Activated naive CD4-positive, alpha-beta T cell treated with anti-CD3 and anti-CD28 coated beads, Interleukin-2, amount 10 ng/mL, durations not matched to agents 7 days and 5 days (primary cell): ENCODE measurements at regions not wholly inside any gene's neighbourhood (a gene's known extent, or its start where the extent isn't known, plus 50 kb on each side); places are given as distances from the start of the nearest gene placed in this dataset.

Experiments used
- CTCF ChIA-PET: fragments of 350-600 bp; sonication (Branson Sonifier 250); formaldehyde crosslinking; loops from one replicate; lab custom pipeline; 2021; ENCODE audit warnings: antibody characterized with exemption; lab: Charles Lee
- DNase-seq: peaks from one replicate; pipeline ENCODE4 v3.0.0-alpha.2; 2020
- H3K27ac Mint-ChIP-seq: one replicate; pipeline ENCODE4 v1.8.0; 2021; ENCODE audit warnings: mild to moderate bottlenecking, moderate library complexity, mixed read lengths
- H3K27me3 Mint-ChIP-seq: one replicate; pipeline ENCODE4 v1.8.0; 2021; ENCODE audit warnings: mild to moderate bottlenecking, mixed read lengths
- H3K36me3 Mint-ChIP-seq: one replicate; pipeline ENCODE4 v1.8.0; 2021; ENCODE audit warnings: mixed read lengths
- H3K4me1 Mint-ChIP-seq: one replicate; pipeline ENCODE4 v1.8.0; 2021; ENCODE audit warnings: mixed read lengths
- H3K4me3 Mint-ChIP-seq: one replicate; pipeline ENCODE4 v1.8.0; 2021; ENCODE audit warnings: mild to moderate bottlenecking, moderate library complexity, mixed read lengths
- H3K9me3 Mint-ChIP-seq: one replicate; pipeline ENCODE4 v1.8.0; 2021; ENCODE audit warnings: mixed read lengths

- no peaks in the 10 kb centered on the region for H3K4me1 Mint-ChIP-seq
- no peak for DNase-seq
- H3K27me3 Mint-ChIP-seq: no peaks in the 10 kb centered on the region
- no peaks in the 10 kb centered on the region for H3K36me3 Mint-ChIP-seq
- CTCF ChIA-PET: no interaction called here
- H3K27ac Mint-ChIP-seq: no peak overlapping the region
- no peaks in the 10 kb centered on the region for H3K9me3 Mint-ChIP-seq
- no peak overlapping the region for H3K4me3 Mint-ChIP-seq
These were observed 1029.8 kb upstream of the TMEM132C start for GRCh38 chr12:127237151-127237550.

GRCh38 chr12:127238107-127238506, 1028.9 kb upstream of the TMEM132C start:
- H3K4me1 Mint-ChIP-seq: no peaks in the 10 kb centered on the region

GRCh38 chr12:127239781-127240180, 1027.2 kb upstream of the TMEM132C start:
- Mint-ChIP-seq H3K4me3 (no peak overlapping the region), H3K27me3 (no peaks in the 10 kb centered on the region), H3K36me3 (no peaks in the 10 kb centered on the region), H3K27ac (no peak overlapping the region), H3K4me1 (no peaks in the 10 kb centered on the region), H3K9me3 (no peaks in the 10 kb centered on the region)
- CTCF ChIA-PET: no interaction called here
- DNase-seq: no peak

More at GRCh38 chr12:127238107-127238506, 1028.9 kb upstream of the TMEM132C start:
- Mint-ChIP-seq H3K9me3 (no peaks in the 10 kb centered on the region), H3K27me3 (no peaks in the 10 kb centered on the region), H3K4me3 (no peak overlapping the region), H3K36me3 (no peaks in the 10 kb centered on the region), H3K27ac (no peak overlapping the region)
- CTCF ChIA-PET: no interaction called here
- DNase-seq: no peak

- Mint-ChIP-seq H3K4me1 (no peaks in the 10 kb centered on the region), H3K27me3 (no peaks in the 10 kb centered on the region), H3K36me3 (no peaks in the 10 kb centered on the region), H3K9me3 (no peaks in the 10 kb centered on the region), H3K4me3 (no peak overlapping the region), H3K27ac (no peak overlapping the region)
- no peak for DNase-seq
- CTCF ChIA-PET: no interaction called here
These were observed 1026.6 kb upstream of the TMEM132C start for GRCh38 chr12:127240249-127240929.

GRCh38 chr12:127241072-127241817, 1025.7 kb upstream of the TMEM132C start:
- H3K9me3 Mint-ChIP-seq: no peaks in the 10 kb centered on the region
- H3K4me1 Mint-ChIP-seq: no peaks in the 10 kb centered on the region
- no peak overlapping the region for H3K4me3 Mint-ChIP-seq
- no peak overlapping the region for H3K27ac Mint-ChIP-seq
- H3K36me3 Mint-ChIP-seq: no peaks in the 10 kb centered on the region
- no peaks in the 10 kb centered on the region for H3K27me3 Mint-ChIP-seq
- no peak for DNase-seq
- CTCF ChIA-PET: no interaction called here

GRCh38 chr12:127245009-127245408, 1022.0 kb upstream of the TMEM132C start:
- no peaks in the 10 kb centered on the region for H3K9me3 Mint-ChIP-seq
- H3K36me3 Mint-ChIP-seq: no peaks in the 10 kb centered on the region
- H3K4me1 Mint-ChIP-seq: no peaks in the 10 kb centered on the region
- no peak overlapping the region for H3K4me3 Mint-ChIP-seq
- no peak overlapping the region for H3K27ac Mint-ChIP-seq
- CTCF ChIA-PET: no interaction called here
- no peak for DNase-seq
- H3K27me3 Mint-ChIP-seq: no peaks in the 10 kb centered on the region

GRCh38 chr12:127245437-127245836, 1021.5 kb upstream of the TMEM132C start:
- no peaks in the 10 kb centered on the region for H3K36me3 Mint-ChIP-seq

GRCh38 chr12:127247937-127248336, 1019.0 kb upstream of the TMEM132C start:
- no peaks in the 10 kb centered on the region for H3K4me1 Mint-ChIP-seq
- H3K27ac Mint-ChIP-seq: no peak overlapping the region
- H3K4me3 Mint-ChIP-seq: no peak overlapping the region
- no peaks in the 10 kb centered on the region for H3K36me3 Mint-ChIP-seq
- no peaks in the 10 kb centered on the region for H3K9me3 Mint-ChIP-seq
- DNase-seq: no peak
- H3K27me3 Mint-ChIP-seq: no peaks in the 10 kb centered on the region
- CTCF ChIA-PET: no interaction called here

More at GRCh38 chr12:127245437-127245836, 1021.5 kb upstream of the TMEM132C start:
- no peak for DNase-seq
- Mint-ChIP-seq H3K4me3 (no peak overlapping the region), H3K27me3 (no peaks in the 10 kb centered on the region), H3K27ac (no peak overlapping the region), H3K4me1 (no peaks in the 10 kb centered on the region), H3K9me3 (no peaks in the 10 kb centered on the region)
- CTCF ChIA-PET: no interaction called here

- H3K4me3 Mint-ChIP-seq: no peak overlapping the region
These were observed 1017.5 kb upstream of the TMEM132C start for GRCh38 chr12:127249428-127249827.

GRCh38 chr12:127253797-127254327, 1013.1 kb upstream of the TMEM132C start:
- H3K9me3 Mint-ChIP-seq: no peaks in the 10 kb centered on the region
- CTCF ChIA-PET: no interaction called here
- no peaks in the 10 kb centered on the region for H3K36me3 Mint-ChIP-seq
- no peak overlapping the region for H3K4me3 Mint-ChIP-seq
- H3K27me3 Mint-ChIP-seq: no peaks in the 10 kb centered on the region
- no peak for DNase-seq
- H3K4me1 Mint-ChIP-seq: no peaks in the 10 kb centered on the region
- H3K27ac Mint-ChIP-seq: no peak overlapping the region

More at GRCh38 chr12:127249428-127249827, 1017.5 kb upstream of the TMEM132C start:
- Mint-ChIP-seq H3K36me3 (no peaks in the 10 kb centered on the region), H3K27ac (no peak overlapping the region), H3K9me3 (no peaks in the 10 kb centered on the region), H3K4me1 (no peaks in the 10 kb centered on the region), H3K27me3 (no peaks in the 10 kb centered on the region)
- CTCF ChIA-PET: no interaction called here
- no peak for DNase-seq

- no peak overlapping the region for H3K4me3 Mint-ChIP-seq
- CTCF ChIA-PET: no interaction called here
- DNase-seq: no peak
- no peaks in the 10 kb centered on the region for H3K9me3 Mint-ChIP-seq
- H3K4me1 Mint-ChIP-seq: no peaks in the 10 kb centered on the region
- H3K27me3 Mint-ChIP-seq: no peaks in the 10 kb centered on the region
- H3K36me3 Mint-ChIP-seq: no peaks in the 10 kb centered on the region
- no peak overlapping the region for H3K27ac Mint-ChIP-seq
These were observed 1012.5 kb upstream of the TMEM132C start for GRCh38 chr12:127254420-127254955.

GRCh38 chr12:127257366-127257935, 1009.5 kb upstream of the TMEM132C start:
- Mint-ChIP-seq H3K36me3 (no peaks in the 10 kb centered on the region), H3K27ac (no peak overlapping the region), H3K4me3 (no peak overlapping the region), H3K9me3 (no peaks in the 10 kb centered on the region), H3K4me1 (no peaks in the 10 kb centered on the region), H3K27me3 (no peaks in the 10 kb centered on the region)
- no peak for DNase-seq
- CTCF ChIA-PET: no interaction called here

- CTCF ChIA-PET: no interaction called here
- no peak for DNase-seq
- H3K4me1 Mint-ChIP-seq: no peaks in the 10 kb centered on the region
- H3K27me3 Mint-ChIP-seq: no peaks in the 10 kb centered on the region
- no peak overlapping the region for H3K27ac Mint-ChIP-seq
- H3K9me3 Mint-ChIP-seq: no peaks in the 10 kb centered on the region
- H3K4me3 Mint-ChIP-seq: no peak overlapping the region
- H3K36me3 Mint-ChIP-seq: no peaks in the 10 kb centered on the region
These were observed 1006.4 kb upstream of the TMEM132C start for GRCh38 chr12:127260531-127260930.

- CTCF ChIA-PET: no interaction called here
- no peaks in the 10 kb centered on the region for H3K27me3 Mint-ChIP-seq
- no peaks in the 10 kb centered on the region for H3K4me1 Mint-ChIP-seq
- no peaks in the 10 kb centered on the region for H3K9me3 Mint-ChIP-seq
- H3K4me3 Mint-ChIP-seq: no peak overlapping the region
- no peak overlapping the region for H3K27ac Mint-ChIP-seq
- no peaks in the 10 kb centered on the region for H3K36me3 Mint-ChIP-seq
- no peak for DNase-seq
These were observed 1006.0 kb upstream of the TMEM132C start for GRCh38 chr12:127260999-127261398.
